ENCODE measurements at regions not wholly inside any gene's neighbourhood (a gene's known extent, or its start where the extent isn't known, plus 50 kb on each side); places are given as distances from the start of the nearest gene placed in this dataset.
A peak's percentile ranks its signal among the peaks of the same experiment; 100 is the strongest.
"Not testable (repeated sequence)": the region's sequence is repeated elsewhere in the genome, so short reads cannot be mapped to it uniquely, and the experiment has no call there.

DNA sequence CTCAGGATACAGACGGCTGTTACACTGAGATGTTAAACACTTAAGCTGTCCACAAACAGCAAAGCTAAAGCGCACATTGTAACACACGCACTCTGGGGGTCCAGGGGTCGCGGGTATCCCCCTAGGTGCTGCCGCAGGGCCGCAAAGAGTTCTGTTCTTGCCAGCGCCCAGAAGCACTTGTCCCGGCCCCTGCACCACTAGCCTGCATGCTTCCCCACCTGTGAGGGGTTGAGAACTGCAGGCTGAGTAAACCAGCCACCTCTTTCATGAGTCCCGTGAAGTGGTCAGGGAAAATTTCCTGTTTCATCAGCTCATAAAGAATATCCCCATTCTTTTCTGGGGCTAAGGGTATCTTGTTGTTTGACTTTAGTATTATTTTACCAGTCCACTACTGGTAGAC is 154.4 kb upstream of the FBXL17 start:
- Histone ChIP-seq H3K36me3 (ENCODE audit: control insufficient read depth, insufficient read depth, low read length) (no peaks in the 10 kb centered on the region), H3K4me3 (ENCODE audit: low read length) (no peak overlapping the region), H3K27ac (ENCODE audit: low read length) (no peak overlapping the region), H3K9me3 (replicated peaks; ENCODE audit: control insufficient read depth, low read depth, low read length) (no peaks in the 10 kb centered on the region), H3K27me3 (ENCODE audit: control insufficient read depth, insufficient read depth, low read length) (no peaks in the 10 kb centered on the region), H3K4me1 (ENCODE audit: control insufficient read depth, insufficient read depth, low read length) (no peaks in the 10 kb centered on the region)
- 87% methylated on average over 8 of the region's 10 CpGs for WGBS (ENCODE audit: insufficient coverage)
- DNase-seq, result no peak

DNA sequence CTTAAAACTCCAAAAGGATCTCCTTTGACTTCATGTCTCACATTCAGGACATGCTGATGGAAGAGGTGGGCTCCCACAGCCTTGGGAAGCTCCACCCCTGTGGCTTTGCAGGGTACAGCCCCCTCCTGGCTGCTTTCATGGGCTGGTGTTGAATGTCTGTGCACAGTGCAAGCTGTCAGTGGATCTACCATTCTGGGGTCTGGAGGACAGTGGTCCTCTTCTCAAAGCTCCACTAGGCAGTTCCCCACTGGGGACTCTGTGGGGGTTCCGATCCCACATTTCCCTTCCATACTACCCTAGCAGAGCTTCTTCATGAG is 150.2 kb upstream of the FBXL17 start:
- not testable (repeated sequence) for H3K4me1 ChIP-seq (ENCODE audit: control insufficient read depth, insufficient read depth, low read length); H3K9me3 ChIP-seq (replicated peaks; ENCODE audit: control insufficient read depth, low read depth, low read length); DNase-seq; H3K4me3 ChIP-seq (ENCODE audit: low read length); H3K27ac ChIP-seq (ENCODE audit: low read length); H3K27me3 ChIP-seq (ENCODE audit: control insufficient read depth, insufficient read depth, low read length); H3K36me3 ChIP-seq (ENCODE audit: control insufficient read depth, insufficient read depth, low read length)
- 56% methylated on average over 1 of the region's 1 CpG for WGBS (ENCODE audit: insufficient coverage)

DNA sequence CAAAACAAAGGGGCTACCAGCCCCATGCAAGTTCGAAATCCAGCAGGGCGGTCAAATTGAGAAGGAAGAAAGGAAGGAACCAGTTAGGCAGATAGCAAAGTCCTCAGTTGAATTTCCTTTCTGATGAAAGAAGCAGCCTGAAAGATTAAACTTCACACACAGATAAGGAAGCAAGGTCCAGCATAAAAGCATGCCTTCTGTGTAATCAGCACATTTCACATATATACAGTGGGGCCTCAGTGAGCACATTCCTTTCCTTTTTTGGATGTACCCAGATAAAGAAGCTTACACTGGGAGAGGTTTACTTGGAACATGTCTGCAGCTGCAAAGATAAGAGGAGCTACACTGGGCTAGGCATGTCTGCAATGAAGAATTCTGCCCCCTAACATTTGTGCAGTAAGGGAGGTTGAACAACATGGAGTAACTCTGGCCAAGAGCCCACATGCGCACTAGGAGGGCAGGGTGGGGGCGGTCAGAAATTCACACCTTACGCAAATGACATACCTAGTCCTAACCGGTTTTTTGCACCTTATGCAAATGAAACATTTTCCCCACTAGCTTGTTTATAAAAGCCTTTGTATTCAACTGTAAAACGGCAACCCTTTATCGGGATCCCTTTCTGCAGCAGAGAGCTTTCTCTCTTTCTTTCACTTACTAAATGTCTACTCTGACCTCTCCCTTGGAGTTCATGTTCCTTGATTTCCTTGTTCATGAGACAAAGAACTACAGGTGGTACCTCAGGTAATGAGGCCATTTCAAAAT is 149.7 kb upstream of the FBXL17 start:
- H3K27me3 ChIP-seq (ENCODE audit: control insufficient read depth, insufficient read depth, low read length), result no peaks in the 10 kb centered on the region
- no peaks in the 10 kb centered on the region for H3K4me1 ChIP-seq (ENCODE audit: control insufficient read depth, insufficient read depth, low read length)
- H3K36me3 ChIP-seq (ENCODE audit: control insufficient read depth, insufficient read depth, low read length), result no peaks in the 10 kb centered on the region
- no peak overlapping the region for H3K27ac ChIP-seq (ENCODE audit: low read length)
- no peak for DNase-seq
- no peak overlapping the region for H3K4me3 ChIP-seq (ENCODE audit: low read length)
- 90% methylated on average over 2 of the region's 8 CpGs for WGBS (ENCODE audit: insufficient coverage)
- no peaks in the 10 kb centered on the region for H3K9me3 ChIP-seq (replicated peaks; ENCODE audit: control insufficient read depth, low read depth, low read length)

DNA sequence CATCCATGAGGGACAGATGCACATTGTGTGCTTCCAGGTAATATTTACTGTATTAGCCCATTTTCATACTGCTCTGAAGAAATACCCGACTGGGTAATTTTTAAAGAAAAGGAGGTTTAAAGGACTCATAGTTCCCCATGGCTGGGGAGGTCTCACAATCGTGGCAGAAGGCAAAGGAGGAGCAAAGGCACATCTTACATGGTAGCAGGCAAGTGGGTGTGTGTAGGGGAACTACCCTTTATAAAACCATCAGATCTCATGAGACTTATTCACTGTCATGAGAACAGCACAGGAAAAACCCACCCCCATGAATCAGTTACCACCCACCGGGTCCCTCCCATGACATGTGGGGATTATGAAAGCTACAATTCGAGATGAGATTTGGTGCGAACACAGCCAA is 148.8 kb upstream of the FBXL17 start:
- H3K4me3 ChIP-seq (ENCODE audit: low read length), result no peak overlapping the region
- no peaks in the 10 kb centered on the region for H3K9me3 ChIP-seq (replicated peaks; ENCODE audit: control insufficient read depth, low read depth, low read length)
- no peaks in the 10 kb centered on the region for H3K27me3 ChIP-seq (ENCODE audit: control insufficient read depth, insufficient read depth, low read length)
- no CpG with 5 or more reads among the region's 5 CpGs for WGBS (ENCODE audit: insufficient coverage)
- H3K36me3 ChIP-seq (ENCODE audit: control insufficient read depth, insufficient read depth, low read length), result no peaks in the 10 kb centered on the region
- no peaks in the 10 kb centered on the region for H3K4me1 ChIP-seq (ENCODE audit: control insufficient read depth, insufficient read depth, low read length)
- no peak overlapping the region for H3K27ac ChIP-seq (ENCODE audit: low read length)
- DNase-seq, result no peak

DNA sequence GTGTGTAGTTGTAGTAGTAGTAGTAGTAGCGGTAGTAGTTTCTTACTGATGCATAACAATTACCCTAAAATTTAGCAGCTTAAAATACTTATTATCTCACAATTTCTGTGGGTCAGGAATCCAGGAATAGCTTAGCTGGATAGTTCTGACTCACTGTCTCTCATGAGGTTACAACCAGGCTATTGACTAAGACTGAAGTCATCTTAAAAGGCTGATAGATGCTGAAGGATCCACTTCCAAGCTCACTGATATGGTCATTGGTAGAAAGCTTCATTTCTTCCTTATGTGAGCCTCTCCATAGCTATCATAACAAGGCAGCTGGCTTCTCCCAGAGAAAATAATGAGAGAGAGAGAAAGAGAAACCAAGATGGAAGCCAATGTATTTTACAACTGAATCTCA is 147.5 kb upstream of the FBXL17 start:
- H3K4me3 ChIP-seq (ENCODE audit: low read length), result no peak overlapping the region
- H3K27ac ChIP-seq (ENCODE audit: low read length), result no peak overlapping the region
- no peaks in the 10 kb centered on the region for H3K36me3 ChIP-seq (ENCODE audit: control insufficient read depth, insufficient read depth, low read length)
- no peaks in the 10 kb centered on the region for H3K4me1 ChIP-seq (ENCODE audit: control insufficient read depth, insufficient read depth, low read length)
- no peaks in the 10 kb centered on the region for H3K27me3 ChIP-seq (ENCODE audit: control insufficient read depth, insufficient read depth, low read length)
- DNase-seq, result no peak
- no peaks in the 10 kb centered on the region for H3K9me3 ChIP-seq (replicated peaks; ENCODE audit: control insufficient read depth, low read depth, low read length)
- WGBS (ENCODE audit: insufficient coverage), result no CpG with 5 or more reads among the region's 1 CpG

DNA sequence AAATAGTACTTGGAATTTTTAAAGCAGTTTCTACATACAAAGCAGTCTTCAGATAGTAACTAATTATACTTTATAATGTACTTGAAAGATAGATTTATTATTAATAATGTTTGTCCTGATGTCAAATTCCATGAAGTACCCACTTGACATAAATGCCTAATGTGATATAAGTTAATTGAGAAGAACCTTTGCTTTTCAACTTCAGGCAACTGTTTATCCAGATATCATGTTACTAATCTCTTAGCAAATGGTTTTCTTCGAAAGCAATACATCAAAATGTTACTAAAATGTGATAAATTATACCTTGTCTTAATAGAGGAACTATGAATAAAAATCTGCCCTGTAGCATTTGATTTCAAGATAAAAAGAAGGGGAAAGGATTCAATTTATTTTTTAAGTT is 146.8 kb upstream of the FBXL17 start:
- no peak for DNase-seq
- no peaks in the 10 kb centered on the region for H3K27me3 ChIP-seq (ENCODE audit: control insufficient read depth, insufficient read depth, low read length)
- no peak overlapping the region for H3K27ac ChIP-seq (ENCODE audit: low read length)
- no peaks in the 10 kb centered on the region for H3K4me1 ChIP-seq (ENCODE audit: control insufficient read depth, insufficient read depth, low read length)
- no peaks in the 10 kb centered on the region for H3K9me3 ChIP-seq (replicated peaks; ENCODE audit: control insufficient read depth, low read depth, low read length)
- no peaks in the 10 kb centered on the region for H3K36me3 ChIP-seq (ENCODE audit: control insufficient read depth, insufficient read depth, low read length)
- WGBS (ENCODE audit: insufficient coverage), result no CpG with 5 or more reads among the region's 1 CpG
- H3K4me3 ChIP-seq (ENCODE audit: low read length), result no peak overlapping the region

DNA sequence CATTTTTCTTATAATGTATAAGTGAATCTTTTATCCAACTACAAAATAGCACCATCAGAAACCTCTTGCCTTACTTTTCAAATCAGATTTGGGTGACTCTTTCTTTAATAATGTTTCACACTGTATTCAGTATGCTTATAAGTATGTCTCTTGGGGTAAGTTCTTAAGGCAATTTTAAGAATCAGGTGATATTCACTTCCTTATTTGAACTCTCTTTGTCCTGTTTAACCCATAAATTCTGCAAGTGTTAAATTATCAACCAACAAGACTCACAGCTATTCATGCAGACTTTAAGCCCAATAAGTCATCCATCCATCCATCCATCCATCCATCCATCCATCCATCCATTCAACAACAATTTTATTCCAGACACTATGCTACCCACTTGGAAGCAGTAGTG is 142.7 kb upstream of the FBXL17 start:
- no peaks in the 10 kb centered on the region for H3K36me3 ChIP-seq (ENCODE audit: control insufficient read depth, insufficient read depth, low read length)
- no peak for DNase-seq
- H3K4me1 ChIP-seq (ENCODE audit: control insufficient read depth, insufficient read depth, low read length), result no peaks in the 10 kb centered on the region
- H3K4me3 ChIP-seq (ENCODE audit: low read length), result no peak overlapping the region
- H3K9me3 ChIP-seq (replicated peaks; ENCODE audit: control insufficient read depth, low read depth, low read length), result no peaks in the 10 kb centered on the region
- H3K27ac ChIP-seq (ENCODE audit: low read length), result no peak overlapping the region
- no peaks in the 10 kb centered on the region for H3K27me3 ChIP-seq (ENCODE audit: control insufficient read depth, insufficient read depth, low read length)

DNA sequence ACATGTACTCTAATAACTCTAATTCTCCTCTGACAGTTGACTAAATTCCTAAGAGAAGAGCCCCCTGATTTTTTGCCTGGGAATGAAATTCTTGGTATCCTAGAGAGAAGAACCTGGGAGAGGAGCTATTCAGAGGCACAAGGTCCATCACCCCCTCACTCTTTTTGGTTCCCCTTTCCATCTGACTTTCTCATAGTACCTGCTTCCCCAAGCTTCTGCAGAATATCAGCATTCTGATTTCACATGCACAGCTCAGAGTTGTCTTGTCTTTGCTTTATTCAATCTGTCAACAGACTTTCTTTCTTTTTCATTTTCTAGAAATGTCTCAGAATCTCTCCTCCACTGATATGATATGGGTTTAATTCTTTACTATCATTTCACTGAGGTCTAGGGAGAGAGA is 141.5 kb upstream of the FBXL17 start:
- Histone ChIP-seq H3K9me3 (replicated peaks; ENCODE audit: control insufficient read depth, low read depth, low read length) (no peaks in the 10 kb centered on the region), H3K27me3 (ENCODE audit: control insufficient read depth, insufficient read depth, low read length) (no peaks in the 10 kb centered on the region), H3K36me3 (ENCODE audit: control insufficient read depth, insufficient read depth, low read length) (no peaks in the 10 kb centered on the region), H3K4me3 (ENCODE audit: low read length) (no peak overlapping the region), H3K4me1 (ENCODE audit: control insufficient read depth, insufficient read depth, low read length) (no peaks in the 10 kb centered on the region), H3K27ac (ENCODE audit: low read length) (no peak overlapping the region)
- DNase-seq, result no peak

DNA sequence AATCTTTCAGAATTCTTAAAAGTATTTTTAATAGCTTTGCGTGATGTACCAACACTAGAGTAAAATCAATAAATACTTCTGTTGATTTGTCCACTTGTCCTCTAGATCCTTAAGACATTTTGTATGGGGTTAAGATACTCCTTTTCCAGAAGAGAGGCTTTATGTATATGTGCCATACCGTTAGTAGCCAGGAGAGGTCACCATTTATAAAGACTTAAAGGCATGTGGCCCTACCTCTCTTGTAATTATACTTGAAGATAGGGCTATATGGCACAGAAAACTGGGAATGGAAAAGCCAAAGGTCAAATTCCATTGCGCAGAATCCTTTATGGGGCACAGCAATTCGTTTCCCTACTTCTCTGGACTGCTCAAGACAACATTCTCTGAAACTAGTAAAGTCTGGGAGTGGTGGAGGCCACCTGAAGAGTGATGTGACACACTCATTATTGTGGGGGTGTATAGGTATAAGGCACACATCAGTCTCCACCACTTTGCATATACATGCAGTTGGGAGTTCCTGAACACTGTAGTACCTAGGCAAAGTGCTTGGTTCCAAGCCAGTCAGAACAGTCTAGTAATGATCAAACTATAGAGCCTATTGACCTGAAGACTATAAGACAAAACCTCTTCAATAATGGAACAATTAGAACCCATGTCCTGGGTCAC is 140.1 kb upstream of the FBXL17 start:
- no peaks in the 10 kb centered on the region for H3K27me3 ChIP-seq (ENCODE audit: control insufficient read depth, insufficient read depth, low read length)
- H3K9me3 ChIP-seq (replicated peaks; ENCODE audit: control insufficient read depth, low read depth, low read length), result no peaks in the 10 kb centered on the region
- DNase-seq, result peak; percentile 72
- no peaks in the 10 kb centered on the region for H3K4me1 ChIP-seq (ENCODE audit: control insufficient read depth, insufficient read depth, low read length)
- no peak overlapping the region for H3K4me3 ChIP-seq (ENCODE audit: low read length)
- H3K27ac ChIP-seq (ENCODE audit: low read length), result no peak overlapping the region
- no peaks in the 10 kb centered on the region for H3K36me3 ChIP-seq (ENCODE audit: control insufficient read depth, insufficient read depth, low read length)
- WGBS (ENCODE audit: insufficient coverage), result no CpG with 5 or more reads among the region's 4 CpGs

DNA sequence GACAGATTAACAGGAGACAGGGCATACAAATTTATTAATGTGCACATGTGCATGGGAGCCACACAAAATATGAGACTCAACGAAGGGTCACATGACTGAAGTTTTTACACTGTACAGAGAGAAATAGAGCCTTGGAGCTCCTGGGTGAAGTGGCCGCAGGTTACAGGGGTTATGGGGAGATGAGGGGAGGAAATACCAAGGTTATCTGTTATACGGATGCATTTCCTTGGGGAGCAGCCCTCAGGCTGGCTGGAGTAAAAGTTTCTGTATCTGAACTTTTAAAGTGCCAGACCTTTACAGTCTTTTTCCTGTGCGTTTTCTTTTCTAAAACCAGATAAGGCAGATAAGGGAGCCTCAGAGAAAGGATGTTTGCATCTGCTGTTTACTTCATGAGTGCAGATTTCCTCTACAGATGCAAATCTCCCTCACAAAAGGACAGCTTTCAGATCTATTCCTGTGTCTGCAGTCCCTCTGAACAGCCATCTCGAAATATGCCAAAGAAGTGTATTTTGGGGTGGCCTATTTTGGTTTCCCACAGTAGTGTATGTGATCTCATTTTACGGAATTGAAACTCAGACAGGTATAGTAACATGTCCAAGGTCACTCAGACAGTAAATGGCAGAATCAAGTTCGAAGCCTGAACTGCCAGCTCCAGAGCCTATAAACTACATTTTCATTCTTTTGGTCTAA is 139.3 kb upstream of the FBXL17 start:
- 46% methylated on average over 4 of the region's 7 CpGs for WGBS (ENCODE audit: insufficient coverage)
- no peak overlapping the region for H3K4me3 ChIP-seq (ENCODE audit: low read length)
- DNase-seq, result no peak
- no peaks in the 10 kb centered on the region for H3K4me1 ChIP-seq (ENCODE audit: control insufficient read depth, insufficient read depth, low read length)
- no peaks in the 10 kb centered on the region for H3K27me3 ChIP-seq (ENCODE audit: control insufficient read depth, insufficient read depth, low read length)
- H3K9me3 ChIP-seq (replicated peaks; ENCODE audit: control insufficient read depth, low read depth, low read length), result no peaks in the 10 kb centered on the region
- H3K27ac ChIP-seq (ENCODE audit: low read length), result no peak overlapping the region
- H3K36me3 ChIP-seq (ENCODE audit: control insufficient read depth, insufficient read depth, low read length), result no peaks in the 10 kb centered on the region
